ENCODE measurements at regions not wholly inside any gene's neighbourhood (a gene's known extent, or its start where the extent isn't known, plus 50 kb on each side); places are given as distances from the start of the nearest gene placed in this dataset.

DNA sequence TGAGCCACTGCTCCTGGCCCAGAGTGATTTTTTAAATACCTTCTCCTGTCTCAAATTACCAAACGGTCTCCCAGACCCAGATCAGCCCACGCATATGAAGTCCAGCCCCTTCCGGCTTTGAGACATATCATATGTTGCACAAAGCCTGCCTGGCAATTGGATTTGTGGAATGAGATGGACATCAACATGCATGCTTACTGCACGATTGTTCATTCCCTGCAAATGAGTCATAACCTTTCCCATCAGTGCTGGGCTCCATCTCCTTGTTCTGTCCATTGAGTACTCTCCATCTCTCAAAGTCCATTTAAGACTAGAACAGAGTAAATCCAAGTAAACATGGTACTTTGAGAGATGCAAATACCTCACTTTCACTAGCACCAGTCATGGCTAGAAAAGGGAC lies 612.2 kb upstream of the USP24 start (continued):
- no peak for TF ChIP-seq KAT2A (conservative IDR thresholded peaks at IDR 0.05; ENCODE audit: control insufficient read depth, low read depth, low read length)

DNA sequence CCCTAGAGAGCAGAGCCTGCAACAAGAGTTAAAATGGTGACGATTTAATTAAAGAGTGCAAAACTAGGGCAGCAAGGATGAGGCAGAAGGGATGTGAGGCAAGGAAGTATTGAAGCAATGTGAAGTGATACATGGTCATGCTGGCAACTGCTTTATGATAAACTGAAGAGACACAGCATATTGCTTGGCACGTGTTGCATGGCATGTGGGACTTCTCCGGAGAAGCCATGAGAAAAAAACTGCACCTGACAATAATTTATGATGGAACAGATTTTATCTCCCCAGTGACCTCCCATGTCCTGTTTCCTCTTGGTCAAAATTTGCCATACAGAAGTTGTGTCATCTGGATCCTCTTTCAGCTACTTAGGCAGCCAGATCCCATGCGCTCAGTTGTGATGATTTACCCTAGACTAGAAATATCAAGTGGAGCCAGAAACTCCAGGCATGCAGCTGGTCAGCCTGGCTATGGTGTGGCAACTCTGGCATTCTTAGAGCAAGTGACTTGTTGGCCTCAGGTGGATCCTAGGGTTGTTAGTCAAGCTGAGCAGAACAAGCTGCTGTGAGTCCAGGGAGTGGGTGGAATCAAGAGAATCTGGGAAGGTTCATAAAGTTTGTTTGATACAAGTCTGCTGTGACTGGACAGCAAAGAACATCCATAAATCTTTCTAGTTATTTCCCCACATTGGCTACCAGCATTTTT lies 611.4 kb upstream of the USP24 start:
- H3K9ac ChIP-seq (ENCODE audit: control insufficient read depth, insufficient read depth, low read length), result no peak overlapping the region
- TF ChIP-seq RAD21 (IDR thresholded peaks at IDR 0.05; ENCODE audit: insufficient read depth, low read depth, low read length) (no peak), CHD4 (IDR thresholded peaks at IDR 0.05) (no peak), TCF12 (IDR thresholded peaks at IDR 0.05; ENCODE audit: low read depth, low read length) (no peak), CBFB (IDR thresholded peaks at IDR 0.05; ENCODE audit: low read depth) (no peak), HDGF (IDR thresholded peaks at IDR 0.05) (no peak), POU2F2 (IDR thresholded peaks at IDR 0.05; ENCODE audit: borderline replicate concordance, low read depth, low read length) (no peak), ZNF207 (IDR thresholded peaks at IDR 0.05; ENCODE audit: borderline replicate concordance) (no peak), GATAD2B (conservative IDR thresholded peaks at IDR 0.05; ENCODE audit: low read depth) (no peak), SMAD1 (IDR thresholded peaks at IDR 0.05; ENCODE audit: low read depth, partially characterized antibody) (no peak), SMAD5 (IDR thresholded peaks at IDR 0.05; ENCODE audit: low read depth) (no peak), RBBP5 (conservative IDR thresholded peaks at IDR 0.05) (no peak)
- TF ChIP-seq, protein P1, sequence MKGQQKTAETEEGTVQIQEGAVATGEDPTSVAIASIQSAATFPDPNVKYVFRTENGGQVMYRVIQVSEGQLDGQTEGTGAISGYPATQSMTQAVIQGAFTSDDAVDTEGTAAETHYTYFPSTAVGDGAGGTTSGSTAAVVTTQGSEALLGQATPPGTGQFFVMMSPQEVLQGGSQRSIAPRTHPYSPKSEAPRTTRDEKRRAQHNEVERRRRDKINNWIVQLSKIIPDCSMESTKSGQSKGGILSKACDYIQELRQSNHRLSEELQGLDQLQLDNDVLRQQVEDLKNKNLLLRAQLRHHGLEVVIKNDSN (IDR thresholded peaks at IDR 0.05; ENCODE audit: borderline replicate concordance, extremely low read length, insufficient read depth, low read depth, low read length), result no peak
- TF ChIP-seq, protein P2, sequence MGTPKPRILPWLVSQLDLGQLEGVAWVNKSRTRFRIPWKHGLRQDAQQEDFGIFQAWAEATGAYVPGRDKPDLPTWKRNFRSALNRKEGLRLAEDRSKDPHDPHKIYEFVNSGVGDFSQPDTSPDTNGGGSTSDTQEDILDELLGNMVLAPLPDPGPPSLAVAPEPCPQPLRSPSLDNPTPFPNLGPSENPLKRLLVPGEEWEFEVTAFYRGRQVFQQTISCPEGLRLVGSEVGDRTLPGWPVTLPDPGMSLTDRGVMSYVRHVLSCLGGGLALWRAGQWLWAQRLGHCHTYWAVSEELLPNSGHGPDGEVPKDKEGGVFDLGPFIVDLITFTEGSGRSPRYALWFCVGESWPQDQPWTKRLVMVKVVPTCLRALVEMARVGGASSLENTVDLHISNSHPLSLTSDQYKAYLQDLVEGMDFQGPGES (IDR thresholded peaks at IDR 0.05), result no peak
- 12% methylated on average over 4 of the region's 4 CpGs for WGBS (ENCODE audit: insufficient coverage, insufficient replicate concordance, low lambda C conversion rate, missing lambda C conversion rate)
- ChIA-PET POLR2A (no interaction called here), RAD21 (ENCODE audit: unreplicated experiment) (no interaction called here), SMC1A (ENCODE audit: uncharacterized antibody, unreplicated experiment) (interaction anchor here (0.5 to 1.9 kb wide), 3 partner anchors 9 to 749 kb away, joined by 3 to 4 read pairs (median 3); no protein-coding TSS in a partner anchor), CTCF (interaction anchor here (0.6 to 1.0 kb wide), 2 partner anchors 758 to 884 kb away, joined by 3 read pairs; no protein-coding TSS in a partner anchor)
- H3K27ac ChIP-seq (ENCODE audit: control insufficient read depth, insufficient read depth), result no peak overlapping the region
- H3K4me2 ChIP-seq (ENCODE audit: control insufficient read depth, insufficient read depth), result no peak overlapping the region
- no peak overlapping the region for H2AFZ ChIP-seq (ENCODE audit: control insufficient read depth, low read depth, low read length)
- in situ Hi-C loops (cut with MboI) (no loop called here), intact Hi-C loops (cut with micrococcal nuclease; ENCODE audit: unreplicated experiment) (no loop called here)
- no peaks in the 10 kb centered on the region; a peak in 1 of 4 replicates for H3K27me3 ChIP-seq (replicated peaks in 1 of 2; ENCODE audit: control insufficient read depth in 2 of 2, insufficient read depth in 2 of 2, low read length in 1 of 2)
- FAIRE-seq, result no peak
- H4K20me1 ChIP-seq (ENCODE audit: control insufficient read depth, insufficient read depth), result no peaks in the 10 kb centered on the region
- no peak for DNase-seq (ENCODE audit: low read depth, low spot score)
- no peaks in the 10 kb centered on the region for H3K9me3 ChIP-seq (replicated peaks; ENCODE audit: control insufficient read depth, insufficient read depth, low read length)
- BruUV-seq (replicated peaks), result no TSS peak
- H3K79me2 ChIP-seq (ENCODE audit: control insufficient read depth, insufficient read depth, low read length), result no peaks in the 10 kb centered on the region
- ATAC-seq, result no peak
- H3K4me3 ChIP-seq, result no peak overlapping the region
- H3K36me3 ChIP-seq (ENCODE audit: control insufficient read depth in 2 of 2, insufficient read depth in 2 of 2, low read length in 1 of 2), result no peaks in the 10 kb centered on the region
- H3K4me1 ChIP-seq (ENCODE audit: control insufficient read depth, insufficient read depth, low read length), result no peaks in the 10 kb centered on the region
